Keratinocyte (primary cell): ENCODE measurements at regions not wholly inside any gene's neighbourhood (a gene's known extent, or its start where the extent isn't known, plus 50 kb on each side); places are given as distances from the start of the nearest gene placed in this dataset.

ENCODE experiments used
- CTCF ChIP-seq, 3 experiments: IDR thresholded peaks in 1 of 3; conservative IDR thresholded peaks in 1 of 3; optimal IDR thresholded peaks in 1 of 3; 2 replicates in 2 of 3; 3 replicates in 1 of 3; pipeline versions ENCODE3 to v1.5.1; 2011; ENCODE audit warnings: low read length in 3 of 3, mild to moderate bottlenecking in 3 of 3, moderate library complexity in 2 of 3, control low read depth in 1 of 3, inconsistent platforms in 1 of 3; ENCODE audit not compliant: insufficient read depth in 2 of 3; ENCODE audit errors: extremely low read depth in 1 of 3
- EZH2 ChIP-seq: IDR thresholded peaks from one replicate; pipeline ENCODE4 v1.6.1; 2012; ENCODE audit warnings: inconsistent platforms, mild to moderate bottlenecking, low read length, moderate library complexity

DNA sequence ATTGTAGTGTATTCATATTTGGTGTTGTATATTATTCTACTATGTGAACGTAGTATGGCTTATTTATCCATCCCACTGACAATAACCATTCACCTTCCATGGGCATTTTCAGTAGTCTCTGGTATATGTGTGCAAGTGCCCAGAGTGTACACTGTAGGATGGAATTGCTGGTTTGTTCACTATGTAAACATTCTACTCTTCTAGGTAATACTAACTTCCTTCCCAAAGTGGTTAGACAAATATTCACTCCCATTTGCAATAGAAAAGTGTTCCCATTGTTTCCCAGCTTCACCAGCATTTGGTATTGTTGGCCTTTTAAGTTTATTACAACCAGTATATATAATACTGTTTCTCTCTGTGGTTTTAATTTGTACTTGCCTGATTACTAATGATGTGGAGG, 153.7 kb downstream of the C7orf25 start:
- TF ChIP-seq CTCF (optimal IDR thresholded peaks at IDR 0.05 in 1 of 3, IDR thresholded peaks at IDR 0.05 in 1 of 3, conservative IDR thresholded peaks at IDR 0.05 in 1 of 3; ENCODE audit: extremely low read depth in 1 of 3, insufficient read depth in 2 of 3, low read length in 3 of 3) (no peak), EZH2 (no peak)
